Cerebellar cortex (tissue), 1 donor: ENCODE measurements at regions not wholly inside any gene's neighbourhood (a gene's known extent, or its start where the extent isn't known, plus 50 kb on each side); places are given as distances from the start of the nearest gene placed in this dataset.

Experiments
- DNase-seq: peaks from one replicate; pipeline ENCODE4 v3.0.0-alpha.2; 2015; ENCODE audit warnings: low spot score

DNA sequence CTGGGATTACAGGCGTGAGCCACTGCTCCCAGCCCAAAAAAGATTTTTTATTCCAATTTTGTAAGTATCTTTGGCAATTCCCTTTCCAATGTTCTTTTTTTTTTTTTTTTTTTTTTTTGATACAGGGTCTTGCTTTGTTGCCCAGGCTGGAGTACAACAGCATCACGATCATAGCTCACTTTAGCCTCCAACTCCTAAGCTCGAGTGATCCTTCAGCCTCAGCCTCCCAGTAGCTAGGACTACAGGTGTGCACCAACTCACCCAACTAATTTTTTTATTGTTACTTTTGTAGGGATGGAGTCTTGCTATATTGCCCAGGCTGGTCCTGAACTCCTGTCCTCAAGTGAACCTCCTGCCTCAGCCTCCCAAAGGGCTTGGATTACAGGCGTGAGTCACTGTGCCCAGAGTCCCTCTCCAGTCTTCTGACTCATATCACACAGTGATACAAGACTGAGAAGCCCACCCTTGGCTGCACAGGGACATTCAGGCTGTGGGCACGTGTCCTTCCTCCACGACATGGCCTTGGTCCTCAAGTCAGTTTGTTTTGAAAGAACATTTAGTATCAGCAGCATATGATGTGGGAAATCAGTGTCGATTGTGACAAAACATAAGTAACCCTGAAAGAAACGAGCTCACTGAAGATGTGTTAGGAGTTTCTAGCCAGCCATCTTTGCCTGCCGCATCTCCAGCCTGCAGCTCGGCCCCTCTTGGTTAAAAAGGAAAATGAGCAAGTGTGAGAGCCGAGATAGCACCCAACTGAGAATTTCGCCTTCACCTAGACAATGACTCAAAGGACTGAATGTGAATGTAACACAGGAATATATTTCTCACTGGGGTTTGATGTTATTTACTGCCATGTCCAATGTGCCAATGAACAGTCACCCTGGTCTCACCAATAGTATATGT is 175.5 kb downstream of the MN1 start:
- DNase-seq = no peak

DNA sequence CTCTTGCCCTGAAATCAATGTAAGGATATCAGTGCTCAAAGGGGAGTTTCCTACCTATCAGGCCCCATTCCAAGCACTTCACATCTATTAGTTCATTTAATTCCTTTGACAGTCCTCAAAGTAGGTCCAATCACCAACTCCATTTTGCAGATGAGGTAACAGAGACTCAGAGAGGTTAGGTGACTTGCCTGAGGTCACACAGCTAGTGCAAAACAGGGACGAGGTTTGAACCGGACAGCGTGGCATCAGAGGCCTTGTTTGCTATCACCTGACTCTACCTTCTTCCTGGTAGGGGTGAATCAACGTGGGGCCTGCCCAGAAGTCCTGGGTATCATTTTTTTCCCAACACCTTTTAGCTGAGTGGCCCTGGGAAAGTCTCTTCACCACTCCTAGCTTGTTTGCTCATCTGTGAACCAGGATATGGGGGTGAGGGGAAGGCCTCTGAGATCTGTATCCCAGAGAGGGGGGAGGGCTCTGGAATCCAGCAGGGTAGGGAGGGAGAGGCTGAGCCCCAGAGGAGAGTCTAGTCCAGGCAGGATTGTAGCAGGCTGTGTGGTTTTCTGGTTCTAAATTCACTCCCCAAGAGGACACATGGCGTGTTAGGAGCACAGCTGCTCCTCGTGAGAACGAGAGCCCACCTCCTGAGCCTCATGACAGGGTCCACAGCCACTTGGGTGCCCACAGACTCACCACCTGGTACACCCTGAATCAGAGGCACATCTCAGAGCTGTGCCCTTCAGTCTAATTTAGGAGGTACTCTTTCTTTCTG is 174.7 kb downstream of the MN1 start:
- no peak for DNase-seq

DNA sequence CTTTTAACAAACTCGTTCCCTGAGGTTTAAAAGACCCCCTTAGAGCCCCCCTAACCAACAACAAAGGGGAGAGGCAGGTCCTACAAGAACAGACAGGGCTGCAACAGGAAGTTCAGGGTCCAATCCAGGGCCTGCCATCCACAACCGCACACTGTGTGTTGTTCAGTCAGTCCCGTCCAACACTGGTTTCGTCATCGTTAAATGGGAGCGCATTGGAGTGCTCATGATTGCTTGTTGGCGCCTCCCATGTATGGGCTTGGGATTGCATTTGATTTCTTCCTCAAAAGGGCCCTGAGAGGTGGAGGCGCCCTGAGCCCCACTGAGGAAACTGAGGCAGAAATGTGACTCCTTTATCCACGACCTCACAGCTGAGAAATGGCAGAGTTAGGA is 174.1 kb downstream of the MN1 start:
- DNase-seq = peak; percentile 4

DNA sequence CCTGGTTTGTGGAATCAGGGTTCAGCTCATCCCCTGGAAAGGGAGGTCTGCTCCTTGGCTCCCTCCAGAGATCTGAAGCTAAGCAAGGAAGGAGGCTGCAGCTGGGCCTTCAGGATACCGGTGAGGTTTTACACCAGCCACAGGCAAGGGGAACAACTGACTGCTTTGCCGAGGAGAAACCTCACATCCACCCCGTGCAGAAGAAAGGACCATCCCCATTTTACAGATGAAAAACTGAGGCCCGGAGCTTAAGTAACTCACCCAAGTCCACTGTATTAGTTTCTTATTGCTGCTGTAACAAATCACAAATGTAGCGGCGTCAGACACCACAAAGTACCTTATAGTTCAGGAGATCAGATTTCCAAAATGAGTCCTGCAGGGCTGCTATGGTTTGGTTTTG is 173.7 kb downstream of the MN1 start:
- no peak for DNase-seq

DNA sequence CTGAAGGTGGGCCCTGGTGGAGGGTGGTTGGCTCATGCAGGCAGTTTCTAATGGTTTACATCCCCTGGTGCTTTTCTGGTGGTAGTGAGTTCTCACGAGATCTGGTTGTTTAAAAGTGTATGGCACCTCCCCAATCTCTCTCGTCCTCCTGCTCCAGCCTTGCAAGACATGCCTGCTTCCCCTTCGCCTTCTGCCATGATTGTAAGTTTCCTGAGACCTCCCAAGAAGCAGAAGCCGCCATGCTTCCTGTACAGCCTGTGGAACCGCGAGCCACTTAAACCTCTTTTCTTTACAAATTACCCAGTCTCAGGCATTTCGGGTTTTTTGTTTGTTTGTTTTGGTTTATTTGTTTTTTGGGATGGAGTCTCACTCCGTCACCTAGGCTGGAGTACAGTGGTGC is 173.2 kb downstream of the MN1 start:
- no peak for DNase-seq

DNA sequence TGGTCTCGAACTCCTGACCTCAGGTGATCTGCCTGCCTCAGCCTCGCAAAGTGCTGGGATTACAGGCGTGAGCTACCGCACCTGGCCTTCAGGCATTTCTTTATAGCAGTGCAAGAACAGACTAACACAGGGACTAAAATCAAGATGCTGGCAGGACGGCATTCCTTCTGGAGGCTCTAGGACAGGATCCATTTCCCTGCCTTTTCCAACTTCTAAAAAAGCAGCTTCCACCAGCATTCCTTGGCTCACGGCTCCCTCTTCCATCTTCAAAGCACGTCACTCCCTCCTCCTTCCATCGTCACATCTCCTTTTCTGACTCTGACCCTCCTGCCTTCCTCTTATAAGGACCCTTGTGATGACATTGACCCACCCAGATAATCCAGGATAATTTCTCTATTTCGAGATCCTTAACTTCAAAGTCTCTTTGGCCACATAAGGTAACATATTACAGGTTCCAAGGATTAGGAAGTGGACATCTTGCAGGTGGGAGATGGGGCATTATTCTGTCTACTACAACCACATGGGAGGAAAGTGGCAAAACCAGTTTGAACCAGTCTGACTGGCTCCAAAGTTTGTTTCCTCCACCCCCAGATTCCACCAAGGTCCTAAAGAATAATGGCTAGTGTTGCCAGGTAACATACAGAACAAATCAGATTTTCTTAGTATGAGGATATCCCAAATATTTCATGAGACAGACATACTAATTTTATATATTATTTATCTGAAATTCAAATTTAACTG is 172.5 kb downstream of the MN1 start:
- no peak for DNase-seq

DNA sequence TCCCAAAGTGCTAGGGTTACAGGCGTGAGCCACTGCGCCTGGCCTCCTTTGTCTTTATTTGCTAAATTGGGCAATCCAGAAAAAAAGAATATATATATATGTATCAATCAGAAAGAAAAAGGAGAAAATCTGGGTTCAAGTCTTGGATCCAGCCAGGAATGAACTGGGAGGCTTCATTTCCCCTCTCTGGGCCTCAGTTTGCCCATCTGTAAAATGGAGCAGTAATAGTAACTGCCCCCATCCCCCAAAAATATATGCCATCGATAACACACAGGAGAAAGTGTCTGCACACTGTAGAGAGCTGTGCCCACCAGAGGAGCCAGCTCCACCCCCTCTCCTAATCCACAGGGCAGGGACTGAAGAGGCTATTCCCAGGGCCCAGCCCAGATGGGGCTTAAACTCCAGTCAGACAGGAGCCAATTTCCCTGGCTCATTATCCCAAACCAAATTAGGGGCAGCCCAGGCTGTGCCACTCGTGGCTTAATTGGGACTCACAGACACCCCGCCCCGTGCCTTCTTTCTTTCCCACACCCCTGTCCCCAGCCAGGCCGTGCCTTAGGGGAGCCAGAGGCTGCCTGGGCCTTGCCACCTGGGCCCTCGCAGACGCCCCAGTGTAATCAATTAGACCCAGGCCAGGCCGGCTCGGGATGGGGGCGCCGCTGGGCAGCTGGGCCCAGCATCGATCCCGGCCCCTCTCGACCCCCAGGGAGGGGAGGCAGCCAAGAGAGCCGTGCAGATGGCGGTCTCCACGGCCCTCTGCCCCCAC is 171.5 kb downstream of the MN1 start:
- DNase-seq = no peak

DNA sequence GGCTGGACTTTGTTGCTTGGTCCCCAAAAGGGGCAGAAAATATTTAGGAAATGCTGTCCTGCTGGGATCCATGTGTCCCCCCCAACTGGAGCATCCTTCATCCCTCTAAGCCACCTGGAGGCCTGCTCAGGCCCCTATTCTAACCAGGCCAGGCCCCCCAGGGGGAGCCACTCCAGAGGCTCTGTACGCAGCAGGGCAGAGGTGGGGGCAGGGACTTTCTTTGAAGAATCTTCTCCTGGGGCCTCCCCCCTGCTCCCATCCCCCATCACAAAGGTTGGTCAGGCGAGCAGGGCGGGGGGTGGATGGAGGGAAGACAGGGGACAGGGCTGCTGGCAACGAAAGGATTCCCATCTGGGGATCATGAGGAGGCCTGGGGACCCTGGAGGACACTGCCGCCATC is 170.8 kb downstream of the MN1 start:
- DNase-seq = no peak

DNA sequence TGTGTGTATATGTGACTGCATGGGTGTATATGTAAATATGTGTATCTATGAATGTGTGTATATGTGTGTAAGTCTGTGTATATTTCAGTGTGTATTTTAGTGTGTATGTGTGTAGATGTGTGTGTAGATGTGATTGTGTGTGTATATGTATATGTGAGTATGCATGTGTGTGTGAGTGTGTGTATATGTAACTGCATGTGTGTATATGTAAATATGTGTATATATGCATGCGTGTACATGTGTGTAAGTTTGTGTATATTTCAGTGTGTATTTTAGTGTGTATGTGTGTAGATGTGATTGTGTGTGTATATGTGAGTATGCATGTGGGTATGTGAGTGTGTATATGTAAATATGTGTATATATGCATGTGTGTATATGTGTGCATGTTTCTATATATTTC is 169.9 kb downstream of the MN1 start:
- DNase-seq = no peak

DNA sequence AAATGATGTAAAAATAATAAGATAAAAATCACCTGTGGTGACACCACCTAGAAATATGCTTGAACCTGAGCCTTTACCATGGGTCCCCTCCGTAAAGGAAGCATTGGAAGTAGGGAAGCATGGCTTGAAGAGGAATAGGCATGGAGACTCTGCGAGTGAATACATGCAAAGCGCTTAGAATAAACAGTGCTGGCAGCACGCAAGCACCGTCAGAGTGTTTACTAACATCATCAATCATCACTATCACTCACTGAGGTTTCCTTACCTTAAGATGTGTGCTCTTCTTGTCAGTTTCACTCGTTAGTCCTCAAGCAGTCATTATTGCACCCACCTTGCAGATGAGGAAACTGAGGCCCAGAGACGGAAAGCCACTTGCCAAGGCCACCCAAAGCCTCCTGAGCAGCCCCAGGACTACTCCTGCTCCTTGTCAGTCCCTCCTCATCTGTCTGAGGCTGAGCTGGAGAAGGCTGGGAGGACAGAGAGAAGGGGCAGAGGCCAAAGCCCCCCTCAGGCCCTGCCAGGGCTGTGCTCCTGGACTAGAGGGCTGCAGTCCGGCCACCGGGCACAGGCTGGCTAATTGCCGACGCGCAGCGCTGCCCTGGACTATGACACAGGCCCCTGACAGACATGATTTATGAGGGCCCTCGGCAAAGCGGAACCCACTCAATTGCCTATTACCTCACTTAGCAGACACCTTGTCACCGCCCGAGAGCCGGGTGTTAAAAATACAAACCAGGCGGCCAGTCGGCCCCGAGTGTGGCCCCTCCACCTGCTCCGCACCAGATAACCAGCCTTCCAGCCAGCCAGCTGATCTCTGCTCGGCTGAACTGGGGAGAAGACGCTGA is 168.9 kb downstream of the MN1 start:
- DNase-seq = no peak

DNA sequence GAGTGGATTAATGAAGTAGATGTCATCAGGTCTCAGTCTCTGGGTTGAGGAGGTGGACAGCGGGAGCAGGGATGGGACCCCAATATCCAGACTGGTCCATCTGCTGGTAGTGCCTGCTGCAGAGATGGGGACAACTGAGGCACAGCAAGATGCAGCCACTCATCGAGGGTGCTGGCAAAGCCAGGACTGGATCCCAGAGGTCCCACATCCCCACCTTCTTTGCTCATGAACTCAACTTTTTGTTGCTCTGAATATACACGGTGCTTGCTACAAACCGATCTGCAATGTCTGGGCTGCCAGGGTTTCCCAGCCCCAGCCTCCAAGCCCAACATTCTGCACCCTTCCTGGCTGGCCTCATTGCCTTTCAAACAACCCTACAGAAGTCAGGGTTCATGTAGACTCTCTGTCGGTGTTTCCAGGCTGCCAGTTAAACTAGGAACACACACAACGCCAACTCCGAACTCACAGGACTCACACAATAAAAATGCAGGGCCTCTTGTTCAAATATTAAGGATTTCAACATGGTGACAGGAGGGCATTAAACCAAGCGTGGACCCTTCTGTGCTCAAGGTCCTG is 168.2 kb downstream of the MN1 start:
- no peak for DNase-seq

DNA sequence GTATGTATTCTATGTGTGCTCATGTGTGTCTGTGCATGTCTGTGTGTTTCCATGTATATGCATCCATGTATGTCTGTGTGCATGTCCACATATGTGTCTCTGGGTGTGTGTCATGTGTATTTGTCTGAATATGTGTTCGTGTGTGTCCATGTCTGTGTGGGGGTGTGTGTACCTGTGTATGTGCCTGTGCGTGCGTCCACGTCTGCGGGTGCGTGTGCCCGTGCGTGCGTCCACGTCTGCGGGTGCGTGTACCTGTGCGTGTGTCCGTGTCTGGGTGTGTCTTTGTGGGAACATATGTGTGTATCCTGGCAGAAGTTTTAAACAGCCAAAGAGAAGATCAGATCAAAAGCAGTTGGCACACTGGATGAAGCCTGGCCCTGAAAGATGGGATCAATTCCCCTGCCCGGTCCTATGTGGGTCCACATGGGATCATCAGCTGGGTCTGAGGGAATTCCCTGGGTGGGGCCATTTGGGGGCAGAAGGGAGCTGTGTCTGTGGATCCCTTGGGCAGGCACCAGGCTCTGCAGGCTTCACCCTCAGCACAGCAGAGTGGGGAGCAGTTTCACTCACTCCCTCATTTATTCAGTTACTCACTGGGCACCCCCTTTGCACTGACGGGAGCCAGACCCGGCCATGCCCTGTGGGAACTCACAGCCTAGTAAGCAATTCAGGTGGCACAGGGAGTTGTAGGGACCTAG is 167.4 kb downstream of the MN1 start:
- DNase-seq = no peak

DNA sequence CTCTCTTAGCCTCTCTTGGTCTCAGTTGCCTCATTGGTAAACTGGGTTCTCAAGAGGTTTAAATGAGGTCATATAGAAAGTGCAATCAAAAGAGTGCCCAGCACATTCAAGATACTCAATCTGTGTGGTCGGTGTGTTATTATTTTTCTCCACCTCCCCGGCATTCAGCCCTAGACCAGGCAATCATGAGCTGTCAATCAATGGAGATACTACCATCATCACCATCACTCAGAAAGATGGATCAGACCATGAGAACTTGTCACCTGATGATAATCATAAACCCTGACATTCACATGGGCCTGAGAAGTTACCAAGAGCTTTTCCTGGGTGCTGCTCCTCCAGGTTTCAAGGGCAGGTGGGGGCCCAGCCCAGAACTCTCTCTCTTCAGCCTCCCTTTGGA is 166.1 kb downstream of the MN1 start:
- DNase-seq = no peak

DNA sequence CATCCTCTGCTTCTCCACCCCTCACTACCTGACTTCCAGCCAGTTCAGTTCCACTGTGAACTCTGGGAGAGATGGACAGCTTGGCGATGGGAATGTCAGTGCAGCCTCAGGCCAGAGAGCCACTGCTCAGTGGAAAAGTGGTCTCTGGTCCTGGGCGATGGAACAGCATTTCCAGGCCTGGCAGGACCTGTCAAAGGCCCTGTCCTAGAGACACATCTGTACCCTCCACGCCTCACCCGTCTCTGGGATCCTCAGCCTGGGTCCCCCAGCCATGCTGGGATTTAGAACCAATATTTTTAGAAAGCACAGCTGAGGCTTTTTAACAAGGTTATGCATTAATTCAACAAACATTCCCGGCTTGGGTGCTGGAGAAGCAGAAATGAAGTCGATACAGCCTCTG is 165.7 kb downstream of the MN1 start:
- DNase-seq = no peak

DNA sequence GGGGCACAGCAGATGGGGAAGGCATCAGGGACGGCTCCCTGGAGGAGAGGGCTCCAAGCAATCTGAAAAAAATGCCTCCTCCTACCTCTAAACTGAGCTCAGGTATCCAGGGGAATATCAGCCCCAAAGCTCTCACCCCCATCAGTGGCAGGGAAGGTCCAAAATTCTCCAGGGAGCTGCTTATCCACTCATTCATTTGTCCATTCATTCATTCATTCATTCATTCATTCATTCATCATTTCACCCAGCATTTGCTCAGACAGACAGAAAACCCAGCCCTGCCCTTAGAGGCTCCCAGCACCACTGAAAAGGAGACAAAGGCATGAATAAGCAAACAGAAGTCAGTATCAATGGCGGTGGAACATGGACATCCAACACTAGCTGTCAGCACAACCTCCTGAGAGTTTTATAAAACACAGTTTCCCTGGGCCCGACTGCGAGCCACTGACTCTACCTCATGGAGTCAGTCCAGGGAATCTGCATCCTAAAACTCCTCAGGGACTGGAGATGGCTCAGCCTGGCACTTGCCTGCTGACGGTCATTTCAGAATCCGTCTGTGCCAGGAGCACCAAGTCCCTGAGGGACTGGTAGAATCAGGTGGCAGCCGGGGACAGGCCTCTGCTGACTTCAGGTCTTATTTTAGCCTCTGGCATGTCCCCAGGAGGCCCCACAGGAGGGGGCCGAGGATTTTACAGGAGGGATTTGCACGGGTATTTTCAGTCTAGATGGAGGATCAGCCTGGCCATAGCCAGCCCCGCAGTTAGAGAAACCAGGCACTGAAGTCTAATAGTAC is 164.6 kb downstream of the MN1 start:
- DNase-seq = no peak

DNA sequence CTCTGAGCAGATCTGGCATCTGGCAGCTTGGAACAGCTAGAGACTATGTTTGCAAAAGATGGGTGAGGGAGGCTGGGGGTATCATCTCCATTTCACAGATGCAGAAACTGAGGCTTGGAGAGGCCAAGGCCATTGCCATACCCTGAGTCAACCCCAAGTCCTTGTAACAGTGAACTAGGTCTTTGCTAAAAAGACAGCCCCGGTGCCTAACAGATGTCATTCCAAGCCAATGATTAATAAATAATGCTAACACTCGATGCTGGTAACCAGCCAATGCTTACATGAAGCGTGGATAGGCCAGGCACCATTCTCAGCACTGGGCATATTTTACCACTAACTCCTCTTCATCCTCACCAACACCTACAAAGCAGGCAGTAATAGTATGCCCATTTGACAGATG is 164.0 kb downstream of the MN1 start:
- no peak for DNase-seq

DNA sequence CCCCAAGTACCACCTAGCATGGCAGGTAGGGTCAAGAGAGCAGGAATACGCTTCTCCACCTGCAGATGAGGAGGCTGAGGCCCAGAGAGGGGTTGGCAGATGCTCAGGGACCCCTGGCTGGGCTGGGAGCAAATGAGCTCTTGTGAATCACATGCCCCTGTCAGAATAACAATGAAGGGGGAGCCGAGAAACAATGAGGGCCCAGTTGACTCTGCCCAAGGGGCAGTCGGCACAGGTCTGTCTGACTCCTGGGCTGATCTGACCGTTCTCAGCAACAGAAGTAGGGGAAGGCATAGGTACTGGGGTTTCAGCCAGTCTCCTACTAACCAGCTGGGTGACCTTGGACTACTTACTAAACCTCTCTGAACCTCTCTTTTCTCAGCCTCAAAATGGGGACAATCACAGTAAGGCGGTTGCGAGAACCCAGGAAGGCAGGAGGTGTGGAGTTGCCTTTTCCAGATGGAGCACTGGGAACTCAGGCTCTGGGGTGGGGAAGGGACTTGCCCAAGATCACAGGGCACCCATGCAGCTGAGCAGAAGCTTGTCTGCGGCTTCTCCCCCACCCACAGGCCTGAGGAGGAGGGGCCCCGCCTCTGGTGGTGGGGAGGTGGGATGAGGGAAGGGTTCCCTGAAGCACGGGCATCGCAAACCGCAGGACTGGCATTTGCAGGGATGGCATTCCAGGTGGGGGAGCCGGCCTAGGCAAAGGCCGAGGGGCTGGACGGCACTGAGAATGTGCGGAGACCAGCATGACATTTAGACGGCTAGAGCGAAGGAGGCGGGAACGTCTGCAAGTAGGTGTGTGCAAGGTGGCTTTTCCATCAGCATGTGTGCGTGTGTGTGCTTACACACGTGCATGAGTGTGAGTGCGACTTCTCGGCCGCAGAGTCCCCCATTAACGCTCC is 163.0 kb downstream of the MN1 start:
- DNase-seq = no peak
